ENCODE measurements at regions not wholly inside any gene's neighbourhood (a gene's known extent, or its start where the extent isn't known, plus 50 kb on each side); places are given as distances from the start of the nearest gene placed in this dataset.

GRCh38 chr7:21281193-21281592, 146.7 kb upstream of the SP4 start:
- TF ChIP-seq POLR2AphosphoS5 (IDR thresholded peaks at IDR 0.05) = no peak
- no peak for TF ChIP-seq CTCF (IDR thresholded peaks at IDR 0.05)
- TF ChIP-seq POLR2A (IDR thresholded peaks at IDR 0.05) = no peak

Measured in gastroesophageal sphincter (tissue), 3 donors.